SK-N-SH treated with all-trans-retinoic acid at 6 μM for 48 hours (cell line): ENCODE measurements at regions not wholly inside any gene's neighbourhood (a gene's known extent, or its start where the extent isn't known, plus 50 kb on each side); places are given as distances from the start of the nearest gene placed in this dataset.

Experiments used
- ATAC-seq: fragments of 200-7000 bp; cut with Tn5 transposase; 3 replicates; pipeline ENCODE4 v1.9.1; 2020; ENCODE audit warnings: mild to moderate bottlenecking, moderate library complexity
- ARNTL ChIP-seq: fragments of 450-650 bp; formaldehyde crosslinking; IDR thresholded peaks from 2 replicates; pipeline ENCODE4 v1.5.0; 2020; ENCODE audit warnings: low read depth, mild to moderate bottlenecking, moderate library complexity, borderline replicate concordance
- BACH2 ChIP-seq: fragments of 250-450 bp; sonication (Bioruptor Pico); IDR thresholded peaks from 2 replicates; pipeline ENCODE4 v1.9.0; 2021; ENCODE audit warnings: mild to moderate bottlenecking, borderline replicate concordance
- CSDC2 ChIP-seq: fragments of 250-450 bp; sonication (Bioruptor Pico); IDR thresholded peaks from 2 replicates; pipeline ENCODE4 v1.5.0; 2020; ENCODE audit warnings: mild to moderate bottlenecking, moderate library complexity
- GLIS3 ChIP-seq: fragments of 250-450 bp; sonication (Bioruptor Pico); IDR thresholded peaks from 2 replicates; pipeline ENCODE4 v1.5.0; 2020; ENCODE audit warnings: mild to moderate bottlenecking, moderate library complexity
- ISL1 ChIP-seq: fragments of 250-450 bp; sonication (Bioruptor Pico); IDR thresholded peaks from 2 replicates; pipeline ENCODE4 v2.1.2; 2022; ENCODE audit warnings: mild to moderate bottlenecking, moderate library complexity
- OSR1 ChIP-seq: fragments of 250-450 bp; sonication (Bioruptor Pico); IDR thresholded peaks from 2 replicates; pipeline ENCODE4 v1.8.0; 2022; ENCODE audit warnings: moderate library complexity, mild to moderate bottlenecking, inconsistent platforms
- PPARA ChIP-seq: fragments of 250-450 bp; sonication (Bioruptor Pico); IDR thresholded peaks from 2 replicates; pipeline ENCODE4 v1.5.0; 2020; ENCODE audit warnings: mild to moderate bottlenecking, borderline replicate concordance
- RARB ChIP-seq: fragments of 250-450 bp; sonication (Bioruptor Pico); IDR thresholded peaks from 2 replicates; pipeline ENCODE4 v1.8.0; 2021; ENCODE audit warnings: mild to moderate bottlenecking, moderate library complexity
- TCF4 ChIP-seq: fragments of 250-450 bp; sonication (Bioruptor Pico); IDR thresholded peaks from 2 replicates; pipeline ENCODE4 v1.8.0; 2021; ENCODE audit warnings: mild to moderate bottlenecking, moderate library complexity, borderline replicate concordance
- TOX ChIP-seq: fragments of 250-450 bp; sonication (Bioruptor Pico); IDR thresholded peaks from 2 replicates; pipeline ENCODE4 v1.8.0; 2021; ENCODE audit warnings: mild to moderate bottlenecking, moderate library complexity, borderline replicate concordance
- ZC3H10 ChIP-seq: fragments of 250-450 bp; sonication (Bioruptor Pico); IDR thresholded peaks from 2 replicates; pipeline ENCODE4 v1.5.1; 2021; ENCODE audit warnings: mild to moderate bottlenecking, moderate library complexity
- ZFP3 ChIP-seq: fragments of 250-450 bp; sonication (Bioruptor Pico); IDR thresholded peaks from 2 replicates; pipeline ENCODE4 v1.5.0; 2020; ENCODE audit warnings: mild to moderate bottlenecking, moderate library complexity
- ZFP30 ChIP-seq: fragments of 450-650 bp; formaldehyde crosslinking; IDR thresholded peaks from 2 replicates; pipeline ENCODE4 v1.5.0; 2022; ENCODE audit warnings: mild to moderate bottlenecking, moderate library complexity
- ZNF565 ChIP-seq: fragments of 450-650 bp; formaldehyde crosslinking; conservative IDR thresholded peaks from 2 replicates; pipeline ENCODE4 v1.5.0; 2020; ENCODE audit warnings: low read depth, mild to moderate bottlenecking, moderate library complexity
- ZNF70 ChIP-seq: fragments of 450-650 bp; formaldehyde crosslinking; IDR thresholded peaks from 2 replicates; pipeline ENCODE4 v1.5.0; 2020; ENCODE audit warnings: mild to moderate bottlenecking, moderate library complexity
- ZNF8 ChIP-seq: fragments of 450-650 bp; formaldehyde crosslinking; IDR thresholded peaks from 2 replicates; pipeline ENCODE4 v1.5.0; 2020; ENCODE audit warnings: mild to moderate bottlenecking, moderate library complexity
- TF ChIP-seq, protein P1 (sequence below): fragments of 250-450 bp; sonication (Bioruptor Pico); IDR thresholded peaks from 2 replicates; pipeline ENCODE4 v1.5.1; 2021; ENCODE audit warnings: mild to moderate bottlenecking, moderate library complexity
- TF ChIP-seq, protein P2 (sequence below): fragments of 250-450 bp; sonication (Bioruptor Pico); IDR thresholded peaks from 2 replicates; pipeline ENCODE4 v1.8.0; 2020; ENCODE audit warnings: mild to moderate bottlenecking, moderate library complexity, borderline replicate concordance
- TF ChIP-seq, protein P3 (sequence below): fragments of 250-450 bp; sonication (Bioruptor Pico); IDR thresholded peaks from 2 replicates; pipeline ENCODE4 v1.8.0; 2021; ENCODE audit warnings: low read depth, mild to moderate bottlenecking, moderate library complexity, borderline replicate concordance
- TF ChIP-seq, protein P4 (sequence below): fragments of 250-450 bp; sonication (Bioruptor Pico); IDR thresholded peaks from 2 replicates; pipeline ENCODE4 v1.5.0; 2020; ENCODE audit warnings: mild to moderate bottlenecking, moderate library complexity
- TF ChIP-seq, protein P5 (sequence below): fragments of 250-450 bp; sonication (Bioruptor Pico); IDR thresholded peaks from 2 replicates; pipeline ENCODE4 v1.5.1; 2020; ENCODE audit warnings: low read depth, mild to moderate bottlenecking, moderate library complexity

DNA sequence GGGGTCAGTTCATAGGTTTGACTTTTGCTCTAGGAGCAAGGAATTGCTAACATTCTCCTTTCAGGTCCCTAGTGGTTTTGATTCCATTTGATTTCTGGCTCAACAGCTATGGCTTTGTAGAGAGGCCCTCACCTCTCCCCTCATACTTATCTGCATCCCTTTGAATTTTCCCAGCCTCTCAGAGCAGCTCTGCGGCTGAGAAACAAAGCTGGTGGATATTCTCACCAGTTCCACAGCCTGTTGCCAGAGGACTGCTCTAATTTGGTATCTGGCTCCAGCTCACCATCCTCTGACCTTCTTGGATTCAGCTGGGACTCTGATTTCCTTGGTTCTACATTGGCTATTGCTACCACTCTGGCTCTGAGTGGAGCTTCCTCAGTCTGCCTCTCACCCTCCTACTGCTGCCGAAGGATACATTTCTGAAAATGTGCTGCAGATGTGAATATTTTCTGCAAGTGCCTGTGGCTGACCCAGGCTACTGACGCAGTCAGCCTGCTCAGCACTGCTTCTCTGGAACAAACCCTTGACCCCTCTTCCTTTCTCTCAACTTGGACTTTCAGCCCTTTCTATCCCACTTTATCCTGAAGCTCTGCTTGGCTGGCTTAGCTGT lies 110.9 kb upstream of the ENPEP start:
- ATAC-seq: no peak
- TF ChIP-seq ARNTL (CRISPR knock-in tag) (no peak), ZFP3 (CRISPR knock-in tag) (no peak), OSR1 (CRISPR knock-in tag) (no peak), BACH2 (CRISPR knock-in tag) (no peak), CSDC2 (CRISPR knock-in tag) (no peak), ZNF565 (CRISPR knock-in tag) (no peak), ZFP30 (no peak), TOX (no peak)
- TF ChIP-seq, protein P1, sequence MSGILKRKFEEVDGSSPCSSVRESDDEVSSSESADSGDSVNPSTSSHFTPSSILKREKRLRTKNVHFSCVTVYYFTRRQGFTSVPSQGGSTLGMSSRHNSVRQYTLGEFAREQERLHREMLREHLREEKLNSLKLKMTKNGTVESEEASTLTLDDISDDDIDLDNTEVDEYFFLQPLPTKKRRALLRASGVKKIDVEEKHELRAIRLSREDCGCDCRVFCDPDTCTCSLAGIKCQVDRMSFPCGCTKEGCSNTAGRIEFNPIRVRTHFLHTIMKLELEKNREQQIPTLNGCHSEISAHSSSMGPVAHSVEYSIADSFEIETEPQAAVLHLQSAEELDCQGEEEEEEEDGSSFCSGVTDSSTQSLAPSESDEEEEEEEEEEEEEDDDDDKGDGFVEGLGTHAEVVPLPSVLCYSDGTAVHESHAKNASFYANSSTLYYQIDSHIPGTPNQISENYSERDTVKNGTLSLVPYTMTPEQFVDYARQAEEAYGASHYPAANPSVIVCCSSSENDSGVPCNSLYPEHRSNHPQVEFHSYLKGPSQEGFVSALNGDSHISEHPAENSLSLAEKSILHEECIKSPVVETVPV (CRISPR knock-in tag): no peak
- TF ChIP-seq, protein P2, sequence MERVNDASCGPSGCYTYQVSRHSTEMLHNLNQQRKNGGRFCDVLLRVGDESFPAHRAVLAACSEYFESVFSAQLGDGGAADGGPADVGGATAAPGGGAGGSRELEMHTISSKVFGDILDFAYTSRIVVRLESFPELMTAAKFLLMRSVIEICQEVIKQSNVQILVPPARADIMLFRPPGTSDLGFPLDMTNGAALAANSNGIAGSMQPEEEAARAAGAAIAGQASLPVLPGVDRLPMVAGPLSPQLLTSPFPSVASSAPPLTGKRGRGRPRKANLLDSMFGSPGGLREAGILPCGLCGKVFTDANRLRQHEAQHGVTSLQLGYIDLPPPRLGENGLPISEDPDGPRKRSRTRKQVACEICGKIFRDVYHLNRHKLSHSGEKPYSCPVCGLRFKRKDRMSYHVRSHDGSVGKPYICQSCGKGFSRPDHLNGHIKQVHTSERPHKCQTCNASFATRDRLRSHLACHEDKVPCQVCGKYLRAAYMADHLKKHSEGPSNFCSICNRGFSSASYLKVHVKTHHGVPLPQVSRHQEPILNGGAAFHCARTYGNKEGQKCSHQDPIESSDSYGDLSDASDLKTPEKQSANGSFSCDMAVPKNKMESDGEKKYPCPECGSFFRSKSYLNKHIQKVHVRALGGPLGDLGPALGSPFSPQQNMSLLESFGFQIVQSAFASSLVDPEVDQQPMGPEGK: no peak

DNA sequence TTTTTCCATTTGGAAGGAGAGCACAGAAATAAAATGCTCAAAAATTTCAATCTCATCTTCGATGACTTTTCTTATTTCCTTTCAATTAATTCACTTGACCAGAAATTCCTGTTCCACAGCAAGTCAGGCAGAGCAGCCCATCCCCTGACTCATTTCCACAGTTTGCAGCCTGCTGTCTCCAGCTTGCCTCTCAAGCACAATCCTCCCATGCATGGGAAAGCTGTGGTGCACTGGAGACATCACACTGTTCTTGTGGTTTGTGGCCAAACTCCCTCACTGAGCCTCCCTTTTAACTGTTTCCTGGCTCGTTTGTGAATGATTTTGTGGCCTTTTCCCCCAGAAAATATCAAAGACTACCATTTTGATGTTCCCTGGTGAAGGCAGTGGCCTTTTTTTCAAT lies 114.0 kb upstream of the ENPEP start:
- no peak for ATAC-seq
- no peak for TF ChIP-seq PPARA (CRISPR knock-in tag)

DNA sequence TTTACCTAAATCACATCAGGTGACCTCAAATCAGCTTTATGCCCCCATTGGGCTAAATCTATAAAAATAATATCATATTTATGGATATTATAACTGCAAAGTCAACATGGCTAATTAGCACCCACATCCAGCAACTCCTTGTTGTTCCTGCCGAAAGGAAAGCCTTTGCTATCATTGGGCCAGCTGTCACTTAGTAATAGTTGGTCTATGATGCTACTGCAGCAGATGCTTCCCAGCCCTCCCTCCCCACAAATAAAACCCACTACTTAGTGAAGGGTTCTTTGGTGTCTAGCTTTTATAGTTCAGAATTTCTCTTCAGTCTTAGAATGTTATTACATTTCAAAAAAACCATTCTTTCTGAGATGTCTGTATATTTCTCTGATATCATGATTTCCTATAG lies 116.9 kb upstream of the ENPEP start:
- ATAC-seq: no peak
- no peak for TF ChIP-seq ZC3H10
- TF ChIP-seq ZNF70: no peak
- TF ChIP-seq ISL1 (CRISPR knock-in tag): no peak
- no peak for TF ChIP-seq TOX
- TF ChIP-seq ZNF8: no peak
- TF ChIP-seq ZFP3 (CRISPR knock-in tag): no peak
- no peak for TF ChIP-seq TCF4 (CRISPR knock-in tag)
- TF ChIP-seq, protein P1 (CRISPR knock-in tag): no peak
- no peak for TF ChIP-seq ZFP30
- TF ChIP-seq RARB (CRISPR knock-in tag): no peak
- TF ChIP-seq, protein P3, sequence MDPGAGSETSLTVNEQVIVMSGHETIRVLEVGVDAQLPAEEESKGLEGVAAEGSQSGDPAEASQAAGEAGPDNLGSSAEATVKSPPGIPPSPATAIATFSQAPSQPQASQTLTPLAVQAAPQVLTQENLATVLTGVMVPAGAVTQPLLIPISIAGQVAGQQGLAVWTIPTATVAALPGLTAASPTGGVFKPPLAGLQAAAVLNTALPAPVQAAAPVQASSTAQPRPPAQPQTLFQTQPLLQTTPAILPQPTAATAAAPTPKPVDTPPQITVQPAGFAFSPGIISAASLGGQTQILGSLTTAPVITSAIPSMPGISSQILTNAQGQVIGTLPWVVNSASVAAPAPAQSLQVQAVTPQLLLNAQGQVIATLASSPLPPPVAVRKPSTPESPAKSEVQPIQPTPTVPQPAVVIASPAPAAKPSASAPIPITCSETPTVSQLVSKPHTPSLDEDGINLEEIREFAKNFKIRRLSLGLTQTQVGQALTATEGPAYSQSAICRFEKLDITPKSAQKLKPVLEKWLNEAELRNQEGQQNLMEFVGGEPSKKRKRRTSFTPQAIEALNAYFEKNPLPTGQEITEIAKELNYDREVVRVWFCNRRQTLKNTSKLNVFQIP: no peak
- no peak for TF ChIP-seq GLIS3 (CRISPR knock-in tag)
- no peak for TF ChIP-seq PPARA (CRISPR knock-in tag)
- TF ChIP-seq CSDC2 (CRISPR knock-in tag): no peak

DNA sequence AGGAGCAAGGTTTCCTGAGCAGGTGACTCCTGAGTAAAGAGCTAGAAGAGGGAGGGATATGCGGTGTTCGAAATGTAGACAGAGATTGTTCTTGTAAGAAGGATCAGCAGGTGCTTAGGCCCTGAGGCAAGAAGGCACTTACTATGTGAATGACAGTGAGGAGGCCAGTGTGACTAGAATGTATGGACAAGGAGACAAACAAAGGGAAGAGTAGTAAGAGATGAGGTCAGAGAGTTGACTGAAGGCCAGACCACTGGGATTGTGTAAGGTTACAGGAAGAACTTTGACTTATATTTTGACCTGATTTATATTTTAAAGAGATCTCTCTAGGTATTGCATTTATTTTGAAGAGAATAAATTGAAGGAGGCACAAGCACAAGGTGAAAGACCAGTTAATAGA lies 118.4 kb upstream of the ENPEP start:
- no peak for ATAC-seq
- no peak for TF ChIP-seq ISL1 (CRISPR knock-in tag)
- TF ChIP-seq BACH2 (CRISPR knock-in tag): no peak
- TF ChIP-seq, protein P4, sequence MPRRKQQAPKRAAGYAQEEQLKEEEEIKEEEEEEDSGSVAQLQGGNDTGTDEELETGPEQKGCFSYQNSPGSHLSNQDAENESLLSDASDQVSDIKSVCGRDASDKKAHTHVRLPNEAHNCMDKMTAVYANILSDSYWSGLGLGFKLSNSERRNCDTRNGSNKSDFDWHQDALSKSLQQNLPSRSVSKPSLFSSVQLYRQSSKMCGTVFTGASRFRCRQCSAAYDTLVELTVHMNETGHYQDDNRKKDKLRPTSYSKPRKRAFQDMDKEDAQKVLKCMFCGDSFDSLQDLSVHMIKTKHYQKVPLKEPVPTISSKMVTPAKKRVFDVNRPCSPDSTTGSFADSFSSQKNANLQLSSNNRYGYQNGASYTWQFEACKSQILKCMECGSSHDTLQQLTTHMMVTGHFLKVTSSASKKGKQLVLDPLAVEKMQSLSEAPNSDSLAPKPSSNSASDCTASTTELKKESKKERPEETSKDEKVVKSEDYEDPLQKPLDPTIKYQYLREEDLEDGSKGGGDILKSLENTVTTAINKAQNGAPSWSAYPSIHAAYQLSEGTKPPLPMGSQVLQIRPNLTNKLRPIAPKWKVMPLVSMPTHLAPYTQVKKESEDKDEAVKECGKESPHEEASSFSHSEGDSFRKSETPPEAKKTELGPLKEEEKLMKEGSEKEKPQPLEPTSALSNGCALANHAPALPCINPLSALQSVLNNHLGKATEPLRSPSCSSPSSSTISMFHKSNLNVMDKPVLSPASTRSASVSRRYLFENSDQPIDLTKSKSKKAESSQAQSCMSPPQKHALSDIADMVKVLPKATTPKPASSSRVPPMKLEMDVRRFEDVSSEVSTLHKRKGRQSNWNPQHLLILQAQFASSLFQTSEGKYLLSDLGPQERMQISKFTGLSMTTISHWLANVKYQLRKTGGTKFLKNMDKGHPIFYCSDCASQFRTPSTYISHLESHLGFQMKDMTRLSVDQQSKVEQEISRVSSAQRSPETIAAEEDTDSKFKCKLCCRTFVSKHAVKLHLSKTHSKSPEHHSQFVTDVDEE: no peak
- no peak for TF ChIP-seq ZNF8
- TF ChIP-seq RARB (CRISPR knock-in tag): no peak
- TF ChIP-seq, protein P2: no peak
- no peak for TF ChIP-seq ZFP3 (CRISPR knock-in tag)
- TF ChIP-seq, protein P5, sequence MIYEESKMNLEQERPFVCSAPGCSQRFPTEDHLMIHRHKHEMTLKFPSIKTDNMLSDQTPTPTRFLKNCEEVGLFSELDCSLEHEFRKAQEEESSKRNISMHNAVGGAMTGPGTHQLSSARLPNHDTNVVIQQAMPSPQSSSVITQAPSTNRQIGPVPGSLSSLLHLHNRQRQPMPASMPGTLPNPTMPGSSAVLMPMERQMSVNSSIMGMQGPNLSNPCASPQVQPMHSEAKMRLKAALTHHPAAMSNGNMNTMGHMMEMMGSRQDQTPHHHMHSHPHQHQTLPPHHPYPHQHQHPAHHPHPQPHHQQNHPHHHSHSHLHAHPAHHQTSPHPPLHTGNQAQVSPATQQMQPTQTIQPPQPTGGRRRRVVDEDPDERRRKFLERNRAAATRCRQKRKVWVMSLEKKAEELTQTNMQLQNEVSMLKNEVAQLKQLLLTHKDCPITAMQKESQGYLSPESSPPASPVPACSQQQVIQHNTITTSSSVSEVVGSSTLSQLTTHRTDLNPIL (CRISPR knock-in tag): no peak
- no peak for TF ChIP-seq ZNF565 (CRISPR knock-in tag)
- TF ChIP-seq GLIS3 (CRISPR knock-in tag): no peak
- TF ChIP-seq ZNF70: no peak
- no peak for TF ChIP-seq TOX
- TF ChIP-seq ZFP30: no peak
- TF ChIP-seq OSR1 (CRISPR knock-in tag): no peak
- TF ChIP-seq ZC3H10: no peak
